ENCODE measurements at regions not wholly inside any gene's neighbourhood (a gene's known extent, or its start where the extent isn't known, plus 50 kb on each side); places are given as distances from the start of the nearest gene placed in this dataset.
A peak's percentile ranks its signal among the peaks of the same experiment; 100 is the strongest.
"Not testable (repeated sequence)": the region's sequence is repeated elsewhere in the genome, so short reads cannot be mapped to it uniquely, and the experiment has no call there.

- DNase-seq: no peak
These were observed 55.0 kb upstream of the CXXC4 start for GRCh38 chr4:104549736-104550135.

GRCh38 chr4:104559502-104559901, 64.8 kb upstream of the CXXC4 start:
- DNase-seq: no peak

GRCh38 chr4:104571341-104571740, 76.6 kb upstream of the CXXC4 start:
- DNase-seq: no peak

- DNase-seq: no peak
These were observed 79.7 kb upstream of the CXXC4 start for GRCh38 chr4:104574371-104574770.

GRCh38 chr4:104575278-104575677, 80.6 kb upstream of the CXXC4 start:
- DNase-seq: no peak

GRCh38 chr4:104577405-104577804, 82.7 kb upstream of the CXXC4 start:
- no peak for DNase-seq

GRCh38 chr4:104581476-104581875, 86.8 kb upstream of the CXXC4 start:
- not testable (repeated sequence) for DNase-seq

- not testable (repeated sequence) for DNase-seq
These were observed 87.4 kb upstream of the CXXC4 start for GRCh38 chr4:104582056-104582455.

GRCh38 chr4:104589264-104589868, 94.7 kb upstream of the CXXC4 start:
- DNase-seq: no peak

- no peak for DNase-seq
These were observed 96.8 kb upstream of the CXXC4 start for GRCh38 chr4:104591510-104591911.

- no peak for DNase-seq
These were observed 97.5 kb upstream of the CXXC4 start for GRCh38 chr4:104592183-104592582.

- DNase-seq: no peak
These were observed 98.3 kb upstream of the CXXC4 start for GRCh38 chr4:104593019-104593418.

- no peak for DNase-seq
These were observed 101.5 kb upstream of the CXXC4 start for GRCh38 chr4:104596189-104596588.

- no peak for DNase-seq
These were observed 120.8 kb upstream of the CXXC4 start for GRCh38 chr4:104615496-104615895.

GRCh38 chr4:104615926-104616325, 121.2 kb upstream of the CXXC4 start:
- DNase-seq: no peak

- no peak for DNase-seq
These were observed 121.7 kb upstream of the CXXC4 start for GRCh38 chr4:104616401-104616820.

- DNase-seq: no peak
These were observed 131.0 kb upstream of the CXXC4 start for GRCh38 chr4:104625706-104626105.

- no peak for DNase-seq
These were observed 134.9 kb upstream of the CXXC4 start for GRCh38 chr4:104629601-104630000.

- DNase-seq: no peak
These were observed 135.6 kb upstream of the CXXC4 start for GRCh38 chr4:104630272-104630671.

GRCh38 chr4:104631000-104631399, 136.3 kb upstream of the CXXC4 start:
- no peak for DNase-seq

GRCh38 chr4:104641418-104641817, 146.7 kb upstream of the CXXC4 start:
- no peak for DNase-seq

GRCh38 chr4:104642521-104642920, 147.8 kb upstream of the CXXC4 start:
- DNase-seq: no peak

GRCh38 chr4:104643805-104644204, 149.1 kb upstream of the CXXC4 start:
- DNase-seq: no peak

- DNase-seq: no peak
These were observed 154.9 kb upstream of the CXXC4 start for GRCh38 chr4:104649631-104650030.

GRCh38 chr4:104662269-104662668, 167.6 kb upstream of the CXXC4 start:
- not testable (repeated sequence) for DNase-seq

GRCh38 chr4:104677116-104677515, 182.4 kb upstream of the CXXC4 start:
- peak; percentile 71 for DNase-seq

Measured in NCI-H446 treated with DMSO at 0.1 percent for 48 hours (cell line).